ENCODE measurements at regions not wholly inside any gene's neighbourhood (a gene's known extent, or its start where the extent isn't known, plus 50 kb on each side); places are given as distances from the start of the nearest gene placed in this dataset.

GRCh38 chr3:68142441-68142840, 488.0 kb upstream of the SUCLG2 start:
- no peak for DNase-seq

GRCh38 chr3:68139897-68140296, 485.5 kb upstream of the SUCLG2 start:
- no peak for DNase-seq

GRCh38 chr3:68136411-68136810, 482.0 kb upstream of the SUCLG2 start:
- no peak for DNase-seq

- no peak for DNase-seq
These were observed 480.7 kb upstream of the SUCLG2 start for GRCh38 chr3:68135067-68135466.

- no peak for DNase-seq
These were observed 474.7 kb upstream of the SUCLG2 start for GRCh38 chr3:68129065-68129464.

- DNase-seq, result no peak
These were observed 468.8 kb upstream of the SUCLG2 start for GRCh38 chr3:68123231-68123630.

- DNase-seq, result no peak
These were observed 466.9 kb upstream of the SUCLG2 start for GRCh38 chr3:68121287-68121686.

- no peak for DNase-seq
These were observed 462.2 kb upstream of the SUCLG2 start for GRCh38 chr3:68116580-68116979.

- DNase-seq, result no peak
These were observed 449.4 kb upstream of the SUCLG2 start for GRCh38 chr3:68103811-68104210.

GRCh38 chr3:68090571-68090970, 436.2 kb upstream of the SUCLG2 start:
- no peak for DNase-seq

- no peak for DNase-seq
These were observed 435.2 kb upstream of the SUCLG2 start for GRCh38 chr3:68089572-68090011.

GRCh38 chr3:68088636-68089035, 434.2 kb upstream of the SUCLG2 start:
- no peak for DNase-seq

- no peak for DNase-seq
These were observed 433.8 kb upstream of the SUCLG2 start for GRCh38 chr3:68088216-68088615.

- no peak for DNase-seq
These were observed 417.6 kb upstream of the SUCLG2 start for GRCh38 chr3:68072062-68072461.

GRCh38 chr3:68070186-68070585, 415.8 kb upstream of the SUCLG2 start:
- DNase-seq, result no peak

GRCh38 chr3:68067314-68067713, 412.9 kb upstream of the SUCLG2 start:
- DNase-seq, result no peak

GRCh38 chr3:68062926-68063325, 408.5 kb upstream of the SUCLG2 start:
- DNase-seq, result no peak

GRCh38 chr3:68060910-68061309, 406.5 kb upstream of the SUCLG2 start:
- no peak for DNase-seq

GRCh38 chr3:68060191-68060590, 405.8 kb upstream of the SUCLG2 start:
- DNase-seq, result no peak

GRCh38 chr3:68059628-68060152, 405.3 kb upstream of the SUCLG2 start:
- DNase-seq, result no peak

GRCh38 chr3:68057637-68058320, 403.4 kb upstream of the SUCLG2 start:
- DNase-seq, result no peak

- DNase-seq, result no peak
These were observed 402.1 kb upstream of the SUCLG2 start for GRCh38 chr3:68056556-68056955.

- no peak for DNase-seq
These were observed 400.8 kb upstream of the SUCLG2 start for GRCh38 chr3:68055215-68055614.

GRCh38 chr3:68049776-68050175, 395.4 kb upstream of the SUCLG2 start:
- DNase-seq, result no peak

GRCh38 chr3:68045976-68046375, 391.6 kb upstream of the SUCLG2 start:
- DNase-seq, result no peak

Measured in NCI-H526 treated with DMSO at 0.1 percent for 48 hours (cell line).